SK-N-SH (cell line): ENCODE measurements at regions not wholly inside any gene's neighbourhood (a gene's known extent, or its start where the extent isn't known, plus 50 kb on each side); places are given as distances from the start of the nearest gene placed in this dataset.

Experiments
- CTCF ChIA-PET: fragments of 300-600, 350-600 bp; formaldehyde crosslinking; extraction: SDS; loops from one replicate; lab custom pipeline; 2021; lab: Yijun Ruan, JAX
- POLR2A ChIA-PET: fragments of 350-600 bp; sonication (Branson Sonifier 250); formaldehyde crosslinking; extraction: SDS; loops from one replicate; lab custom pipeline; 2020; ENCODE audit warnings: antibody characterized with exemption, inconsistent platforms; lab: Yijun Ruan, JAX
- DNase-seq: peaks from one replicate; pipeline ENCODE4 v3.0.0; 2012
- H2AFZ ChIP-seq: fragments of 200-600 bp; sonication (generic); 2 replicates; pipeline ENCODE4 v1.8.1; 2016; ENCODE audit warnings: antibody characterized with exemption, mild to moderate bottlenecking, low read depth
- H3F3A ChIP-seq: fragments of 200-600 bp; sonication (generic); replicated peaks from 2 replicates; pipeline ENCODE3; 2016; ENCODE audit warnings: antibody characterized with exemption, mild to moderate bottlenecking; ENCODE audit not compliant: insufficient read depth
- H3K27ac ChIP-seq, 2 experiments: fragments of 200-500 bp in 1 of 2; fragments of 200-600 bp in 1 of 2; sonication (Bioruptor generic) in 1 of 2; sonication (generic), shearing (Covaris generic) in 1 of 2; 2 replicates each; pipeline versions ENCODE4 v1.5.1 to v1.6.1; 2014 to 2016; ENCODE audit warnings: low read depth in 2 of 2, inconsistent platforms in 1 of 2, low read length in 1 of 2, mild to moderate bottlenecking in 1 of 2, mixed read lengths in 1 of 2
- H3K27me3 ChIP-seq: fragments of 200-600 bp; sonication (generic), shearing (Covaris generic); 2 replicates; pipeline ENCODE4 v1.6.1; 2016; ENCODE audit warnings: mixed run types; ENCODE audit not compliant: insufficient read depth
- H3K36me3 ChIP-seq, 2 experiments: fragments of 200-500 bp in 1 of 2; fragments of 200-600 bp in 1 of 2; sonication (Bioruptor generic) in 1 of 2; sonication (generic) in 1 of 2; replicated peaks in 1 of 2; 2 replicates each; pipeline versions ENCODE3 to v1.5.1; 2014 to 2016; ENCODE audit warnings: low read length in 1 of 2, mild to moderate bottlenecking in 1 of 2; ENCODE audit not compliant: insufficient read depth in 2 of 2, control insufficient read depth in 1 of 2
- H3K4me1 ChIP-seq, 2 experiments: fragments of 200-500 bp in 1 of 2; fragments of 200-600 bp in 1 of 2; sonication (Bioruptor generic) in 1 of 2; sonication (generic), shearing (Covaris generic) in 1 of 2; 2 replicates each; pipeline versions ENCODE4 v1.5.1 to v1.6.1; 2014 to 2016; ENCODE audit warnings: low read depth in 1 of 2, low read length in 1 of 2, mixed run types in 1 of 2; ENCODE audit not compliant: insufficient read depth in 2 of 2, control insufficient read depth in 1 of 2
- H3K4me2 ChIP-seq: fragments of 200-600 bp; sonication (generic), shearing (Covaris generic); 2 replicates; pipeline ENCODE4 v1.6.1; 2017; ENCODE audit warnings: mixed run types
- H3K4me3 ChIP-seq, 2 experiments: fragments of 200-500 bp in 1 of 2; fragments of 200-600 bp in 1 of 2; sonication (Bioruptor generic) in 1 of 2; sonication (generic), shearing (Covaris generic) in 1 of 2; 2 replicates each; pipeline versions ENCODE4 v1.5.1 to v1.8.1; 2014 to 2016; ENCODE audit warnings: low read depth in 2 of 2, inconsistent platforms in 1 of 2, low read length in 1 of 2, mild to moderate bottlenecking in 1 of 2, mixed read lengths in 1 of 2, moderate library complexity in 1 of 2
- H3K79me2 ChIP-seq: fragments of 200-600 bp; sonication (generic); 2 replicates; pipeline ENCODE4 v1.8.1; 2017; ENCODE audit warnings: mild to moderate bottlenecking; ENCODE audit not compliant: insufficient read depth
- H3K9ac ChIP-seq: fragments of 200-600 bp; sonication (generic); 2 replicates; pipeline ENCODE4 v1.6.1; 2017; ENCODE audit warnings: mixed run types
- H3K9me2 ChIP-seq: fragments of 200-600 bp; sonication (generic); 2 replicates; pipeline ENCODE4 v1.6.1; 2017; ENCODE audit warnings: mixed run types
- H3K9me3 ChIP-seq: fragments of 200-600 bp; sonication (generic); 2 replicates; pipeline ENCODE4 v1.6.1; 2017; ENCODE audit warnings: mixed run types, mild to moderate bottlenecking, moderate library complexity
- H4K20me1 ChIP-seq: fragments of 200-600 bp; sonication (generic); 2 replicates; pipeline ENCODE4 v1.6.1; 2017; ENCODE audit warnings: mild to moderate bottlenecking, mixed run types; ENCODE audit not compliant: insufficient read depth
- FOXM1 ChIP-seq: IDR thresholded peaks from 2 replicates; pipeline ENCODE4 v1.4.0; 2012; ENCODE audit warnings: low read depth, mild to moderate bottlenecking
- GATA2 ChIP-seq: sonication (generic); formaldehyde crosslinking; IDR thresholded peaks from 2 replicates; pipeline ENCODE4 v1.5.0; 2020; ENCODE audit warnings: mild to moderate bottlenecking, missing genetic modification reagents
- NFIC ChIP-seq: IDR thresholded peaks from 2 replicates; pipeline ENCODE4 v1.4.0; 2012; ENCODE audit warnings: borderline replicate concordance
- POLR2AphosphoS5 ChIP-seq: IDR thresholded peaks from 2 replicates; pipeline ENCODE4 v1.6.1; 2012; ENCODE audit warnings: low read depth, low read length
- RAD21 ChIP-seq: IDR thresholded peaks from 2 replicates; pipeline ENCODE4 v1.6.1; 2012; ENCODE audit warnings: mild to moderate bottlenecking, low read length
- RCOR1 ChIP-seq: fragments of 150-350 bp; IDR thresholded peaks from 2 replicates; pipeline ENCODE4 v1.6.1; 2017; ENCODE audit warnings: antibody characterized with exemption, low read length
- SIN3A ChIP-seq: IDR thresholded peaks from 2 replicates; pipeline ENCODE4 v1.6.1; 2012; ENCODE audit warnings: low read depth, mild to moderate bottlenecking, low read length, moderate library complexity, borderline replicate concordance
- SMC3 ChIP-seq: IDR thresholded peaks from 2 replicates; pipeline ENCODE4 v1.6.1; 2012; ENCODE audit warnings: low read depth, low read length, improper control_type of control experiment
- TEAD4 ChIP-seq: IDR thresholded peaks from 2 replicates; pipeline ENCODE4 v1.4.0; 2012; ENCODE audit warnings: mild to moderate bottlenecking, borderline replicate concordance; ENCODE audit not compliant: insufficient read depth
- WGBS: methylation state at CpG from one replicate; pipeline ENCODE4 v1.1.6; 2017; ENCODE audit warnings: low lambda C conversion rate; 5-methylcytosine and 5-hydroxymethylcytosine counted together
- TF ChIP-seq, protein P1 (sequence below): IDR thresholded peaks from 2 replicates; pipeline ENCODE4; 2012
- TF ChIP-seq, protein P2 (sequence below): IDR thresholded peaks from 2 replicates; pipeline ENCODE4 v1.6.1; 2012; ENCODE audit warnings: mild to moderate bottlenecking, low read depth, low read length, moderate library complexity
- TF ChIP-seq, protein P3 (sequence below): fragments of 150-350 bp; IDR thresholded peaks from 2 replicates; pipeline ENCODE4 v1.6.1; 2017; ENCODE audit warnings: antibody characterized with exemption, low read length, low read depth, borderline replicate concordance
- TF ChIP-seq, protein P4 (sequence below): IDR thresholded peaks from 2 replicates; pipeline ENCODE4 v1.4.0; 2012; ENCODE audit warnings: low read depth
- TF ChIP-seq, protein P5 (sequence below): IDR thresholded peaks from 2 replicates; pipeline ENCODE4 v1.4.0; 2012; ENCODE audit warnings: low read depth, borderline replicate concordance

DNA sequence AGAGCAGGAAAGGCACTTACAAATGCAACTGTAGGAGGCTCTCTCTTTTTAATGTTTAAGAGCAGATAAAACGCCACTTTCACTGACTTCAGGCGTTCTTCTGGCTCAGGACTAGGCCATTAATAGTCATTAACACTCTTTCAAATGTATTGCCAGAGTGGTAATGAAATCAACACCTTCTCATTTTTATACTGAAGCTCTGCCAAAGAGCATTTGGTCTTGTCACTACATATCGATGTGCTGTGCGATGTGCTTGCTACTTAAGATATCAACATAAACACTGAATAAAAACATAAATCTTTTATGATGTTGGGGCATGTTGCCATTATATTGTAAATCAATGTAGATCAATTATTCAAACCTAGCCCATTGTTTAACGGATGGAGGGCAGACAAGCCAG, 634.7 kb downstream of the ARL4A start (continued):
- TF ChIP-seq, protein P1, sequence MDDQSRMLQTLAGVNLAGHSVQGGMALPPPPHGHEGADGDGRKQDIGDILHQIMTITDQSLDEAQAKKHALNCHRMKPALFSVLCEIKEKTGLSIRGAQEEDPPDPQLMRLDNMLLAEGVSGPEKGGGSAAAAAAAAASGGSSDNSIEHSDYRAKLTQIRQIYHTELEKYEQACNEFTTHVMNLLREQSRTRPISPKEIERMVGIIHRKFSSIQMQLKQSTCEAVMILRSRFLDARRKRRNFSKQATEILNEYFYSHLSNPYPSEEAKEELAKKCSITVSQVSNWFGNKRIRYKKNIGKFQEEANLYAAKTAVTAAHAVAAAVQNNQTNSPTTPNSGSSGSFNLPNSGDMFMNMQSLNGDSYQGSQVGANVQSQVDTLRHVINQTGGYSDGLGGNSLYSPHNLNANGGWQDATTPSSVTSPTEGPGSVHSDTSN = no peak
- TF ChIP-seq RCOR1 (no peak), TEAD4 (no peak)
- TF ChIP-seq, all 33 proteins: peak for 0

DNA sequence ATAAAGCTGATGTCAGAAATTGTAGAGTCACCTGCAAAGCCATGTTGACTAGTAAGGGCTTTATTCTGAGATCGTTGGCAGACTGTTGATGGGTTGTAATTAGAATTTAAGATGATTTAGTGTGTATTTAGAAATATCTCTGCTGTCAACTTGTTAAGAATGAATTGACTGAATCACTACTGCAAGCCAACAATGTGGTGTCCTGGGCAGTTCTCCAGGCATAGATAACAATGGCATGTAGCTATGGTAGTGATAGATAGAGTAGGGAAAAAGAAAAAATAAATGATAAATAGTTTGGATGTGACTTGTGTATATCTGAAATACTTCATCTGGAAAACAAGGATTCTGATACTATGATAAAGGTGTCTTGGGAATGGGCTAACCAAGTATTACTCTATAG, 640.2 kb downstream of the ARL4A start:
- Histone ChIP-seq H3K9me2 (no peaks in the 10 kb centered on the region), H3F3A (no peaks in the 10 kb centered on the region), H3K27me3 (no peaks in the 10 kb centered on the region), H3K4me3 (no peak overlapping the region), H3K4me1 (no peaks in the 10 kb centered on the region), H3K27ac (no peak overlapping the region), H4K20me1 (no peaks in the 10 kb centered on the region), H3K9ac (no peak overlapping the region), H3K9me3 (no peaks in the 10 kb centered on the region), H3K79me2 (no peaks in the 10 kb centered on the region), H2AFZ (no peak overlapping the region), H3K36me3 (no peaks in the 10 kb centered on the region), H3K4me2 (no peak overlapping the region)
- 0% methylated on average over 1 of the region's 1 CpG for WGBS
- POLR2A ChIA-PET = no interaction called here
- DNase-seq = no peak
- CTCF ChIA-PET = interaction anchor here (0.9 kb wide), 1 partner anchor 15 kb away, joined by 3 read pairs; no protein-coding TSS in a partner anchor
- TF ChIP-seq SIN3A (no peak), SMC3 (no peak), RAD21 (no peak), NFIC (no peak), FOXM1 (no peak), POLR2AphosphoS5 (no peak), GATA2 (CRISPR knock-in tag) (no peak), TEAD4 (no peak)
- TF ChIP-seq, protein P2, sequence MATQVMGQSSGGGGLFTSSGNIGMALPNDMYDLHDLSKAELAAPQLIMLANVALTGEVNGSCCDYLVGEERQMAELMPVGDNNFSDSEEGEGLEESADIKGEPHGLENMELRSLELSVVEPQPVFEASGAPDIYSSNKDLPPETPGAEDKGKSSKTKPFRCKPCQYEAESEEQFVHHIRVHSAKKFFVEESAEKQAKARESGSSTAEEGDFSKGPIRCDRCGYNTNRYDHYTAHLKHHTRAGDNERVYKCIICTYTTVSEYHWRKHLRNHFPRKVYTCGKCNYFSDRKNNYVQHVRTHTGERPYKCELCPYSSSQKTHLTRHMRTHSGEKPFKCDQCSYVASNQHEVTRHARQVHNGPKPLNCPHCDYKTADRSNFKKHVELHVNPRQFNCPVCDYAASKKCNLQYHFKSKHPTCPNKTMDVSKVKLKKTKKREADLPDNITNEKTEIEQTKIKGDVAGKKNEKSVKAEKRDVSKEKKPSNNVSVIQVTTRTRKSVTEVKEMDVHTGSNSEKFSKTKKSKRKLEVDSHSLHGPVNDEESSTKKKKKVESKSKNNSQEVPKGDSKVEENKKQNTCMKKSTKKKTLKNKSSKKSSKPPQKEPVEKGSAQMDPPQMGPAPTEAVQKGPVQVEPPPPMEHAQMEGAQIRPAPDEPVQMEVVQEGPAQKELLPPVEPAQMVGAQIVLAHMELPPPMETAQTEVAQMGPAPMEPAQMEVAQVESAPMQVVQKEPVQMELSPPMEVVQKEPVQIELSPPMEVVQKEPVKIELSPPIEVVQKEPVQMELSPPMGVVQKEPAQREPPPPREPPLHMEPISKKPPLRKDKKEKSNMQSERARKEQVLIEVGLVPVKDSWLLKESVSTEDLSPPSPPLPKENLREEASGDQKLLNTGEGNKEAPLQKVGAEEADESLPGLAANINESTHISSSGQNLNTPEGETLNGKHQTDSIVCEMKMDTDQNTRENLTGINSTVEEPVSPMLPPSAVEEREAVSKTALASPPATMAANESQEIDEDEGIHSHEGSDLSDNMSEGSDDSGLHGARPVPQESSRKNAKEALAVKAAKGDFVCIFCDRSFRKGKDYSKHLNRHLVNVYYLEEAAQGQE = no peak
- TF ChIP-seq, protein P3, sequence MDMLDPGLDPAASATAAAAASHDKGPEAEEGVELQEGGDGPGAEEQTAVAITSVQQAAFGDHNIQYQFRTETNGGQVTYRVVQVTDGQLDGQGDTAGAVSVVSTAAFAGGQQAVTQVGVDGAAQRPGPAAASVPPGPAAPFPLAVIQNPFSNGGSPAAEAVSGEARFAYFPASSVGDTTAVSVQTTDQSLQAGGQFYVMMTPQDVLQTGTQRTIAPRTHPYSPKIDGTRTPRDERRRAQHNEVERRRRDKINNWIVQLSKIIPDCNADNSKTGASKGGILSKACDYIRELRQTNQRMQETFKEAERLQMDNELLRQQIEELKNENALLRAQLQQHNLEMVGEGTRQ = no peak
- TF ChIP-seq, protein P1 = no peak
- TF ChIP-seq, protein P4, sequence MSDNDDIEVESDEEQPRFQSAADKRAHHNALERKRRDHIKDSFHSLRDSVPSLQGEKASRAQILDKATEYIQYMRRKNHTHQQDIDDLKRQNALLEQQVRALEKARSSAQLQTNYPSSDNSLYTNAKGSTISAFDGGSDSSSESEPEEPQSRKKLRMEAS = no peak
- TF ChIP-seq, protein P5, sequence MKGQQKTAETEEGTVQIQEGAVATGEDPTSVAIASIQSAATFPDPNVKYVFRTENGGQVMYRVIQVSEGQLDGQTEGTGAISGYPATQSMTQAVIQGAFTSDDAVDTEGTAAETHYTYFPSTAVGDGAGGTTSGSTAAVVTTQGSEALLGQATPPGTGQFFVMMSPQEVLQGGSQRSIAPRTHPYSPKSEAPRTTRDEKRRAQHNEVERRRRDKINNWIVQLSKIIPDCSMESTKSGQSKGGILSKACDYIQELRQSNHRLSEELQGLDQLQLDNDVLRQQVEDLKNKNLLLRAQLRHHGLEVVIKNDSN = no peak
